NCI-H345 (cell line): ENCODE measurements at regions not wholly inside any gene's neighbourhood (a gene's known extent, or its start where the extent isn't known, plus 50 kb on each side); places are given as distances from the start of the nearest gene placed in this dataset.
"Not testable (repeated sequence)": the region's sequence is repeated elsewhere in the genome, so short reads cannot be mapped to it uniquely, and the experiment has no call there.

Experiments
- DNase-seq: peaks from one replicate; lab custom pipeline; 2025; lab: John Stamatoyannopoulos, UW

DNA sequence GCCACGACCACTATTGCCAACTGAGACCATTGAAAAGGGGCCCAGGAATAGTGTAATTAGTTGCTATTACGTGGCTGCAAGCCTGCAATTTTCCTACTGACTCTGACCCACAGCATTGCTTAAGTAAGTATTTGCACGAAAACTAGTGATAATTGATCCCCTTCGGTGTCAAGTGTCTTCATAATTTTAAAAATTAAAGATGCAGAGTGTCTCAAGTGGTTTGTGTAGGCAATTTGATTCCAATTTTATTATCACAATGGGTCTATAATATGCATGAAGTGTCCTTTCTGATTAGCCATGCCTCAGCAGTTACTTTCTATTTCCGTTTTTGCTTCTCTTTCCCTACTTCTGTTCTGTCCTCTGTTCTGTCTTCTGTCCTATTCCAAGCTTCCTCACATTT, 259.2 kb downstream of the C3orf38 start:
- no peak for DNase-seq

- DNase-seq = no peak
These were observed 260.5 kb downstream of the C3orf38 start for GRCh38 chr3:88410259-88410658.

- DNase-seq = no peak
These were observed 262.6 kb downstream of the C3orf38 start for GRCh38 chr3:88412346-88412745.

DNA sequence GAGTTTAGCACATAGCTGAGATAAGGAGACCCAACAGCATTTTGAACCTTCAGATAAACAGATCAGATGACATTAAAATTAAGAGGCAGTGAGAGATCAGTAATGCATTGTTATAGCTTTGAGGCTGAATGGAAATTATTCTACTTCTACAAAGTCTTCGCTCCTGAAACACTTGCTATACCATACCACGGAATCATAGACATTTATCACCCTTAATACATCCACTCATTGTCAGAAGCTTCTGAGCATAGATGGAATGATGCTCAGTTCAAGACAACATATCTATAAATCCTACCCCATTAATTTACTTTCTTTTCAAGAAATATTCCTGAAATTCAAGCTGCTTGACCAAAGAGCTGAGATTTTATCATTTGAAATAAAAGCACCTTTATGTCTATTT, 266.7 kb downstream of the C3orf38 start:
- no peak for DNase-seq

- no peak for DNase-seq
These were observed 268.5 kb downstream of the C3orf38 start for GRCh38 chr3:88418219-88418618.

- no peak for DNase-seq
These were observed 283.8 kb downstream of the C3orf38 start for GRCh38 chr3:88433568-88433967.

DNA sequence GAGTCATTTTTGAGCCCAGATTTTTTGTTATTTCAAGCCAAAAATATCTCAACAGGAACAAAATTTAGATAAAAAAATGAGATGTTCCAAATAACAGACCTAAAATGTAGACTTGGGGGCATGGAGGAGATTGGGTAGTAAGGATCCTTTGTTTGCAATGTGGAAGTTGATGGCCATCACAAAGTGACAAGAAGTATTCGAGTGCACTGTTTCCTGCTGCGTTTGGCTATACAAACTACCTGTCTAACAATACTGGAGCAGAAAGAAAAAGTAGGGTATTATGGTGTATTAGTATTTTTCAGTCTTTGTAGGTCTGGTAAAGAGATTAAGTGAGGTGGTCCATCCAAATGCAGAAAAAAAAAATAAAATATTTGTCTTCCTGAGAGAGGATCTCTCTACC, 284.2 kb downstream of the C3orf38 start:
- DNase-seq = no peak

- DNase-seq = no peak
These were observed 290.9 kb downstream of the C3orf38 start for GRCh38 chr3:88440701-88441100.

DNA sequence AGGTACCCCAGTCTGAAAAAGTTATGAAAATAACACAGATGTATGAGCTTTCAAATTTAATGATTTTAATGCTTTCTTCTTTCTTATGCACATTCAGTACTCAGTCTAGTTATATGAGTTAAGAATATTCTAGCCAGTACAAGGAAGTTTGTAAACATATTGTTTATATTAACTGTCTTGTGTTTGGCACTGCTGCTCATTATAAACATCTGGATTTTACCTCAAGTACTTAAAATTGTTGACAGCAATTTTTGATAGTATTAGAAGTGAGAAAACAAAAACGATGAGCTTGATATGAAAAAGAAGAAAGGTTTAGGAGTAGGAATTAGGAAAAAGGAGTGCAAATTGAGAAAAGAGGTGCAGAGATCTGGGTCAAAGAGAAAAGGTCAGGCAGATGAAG, 293.3 kb downstream of the C3orf38 start:
- DNase-seq = no peak

DNA sequence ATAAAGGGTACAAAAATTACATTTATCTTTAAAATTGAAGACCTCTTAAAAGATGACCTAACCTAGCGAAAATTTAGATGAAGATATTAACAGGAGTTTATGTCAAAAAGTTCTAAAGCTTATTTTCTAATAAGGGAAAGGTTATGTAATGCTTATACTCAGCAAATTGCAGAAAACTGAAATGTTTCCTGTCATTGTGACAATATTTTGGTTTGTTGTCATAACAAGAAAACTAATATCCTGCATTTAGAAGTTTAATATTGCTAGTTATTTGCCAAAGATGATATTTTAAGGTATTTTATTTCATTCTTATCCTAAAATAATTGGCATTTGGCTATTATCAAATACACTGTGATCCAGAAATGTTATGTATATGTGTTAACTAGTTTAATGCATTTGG, 294.5 kb downstream of the C3orf38 start:
- no peak for DNase-seq

DNA sequence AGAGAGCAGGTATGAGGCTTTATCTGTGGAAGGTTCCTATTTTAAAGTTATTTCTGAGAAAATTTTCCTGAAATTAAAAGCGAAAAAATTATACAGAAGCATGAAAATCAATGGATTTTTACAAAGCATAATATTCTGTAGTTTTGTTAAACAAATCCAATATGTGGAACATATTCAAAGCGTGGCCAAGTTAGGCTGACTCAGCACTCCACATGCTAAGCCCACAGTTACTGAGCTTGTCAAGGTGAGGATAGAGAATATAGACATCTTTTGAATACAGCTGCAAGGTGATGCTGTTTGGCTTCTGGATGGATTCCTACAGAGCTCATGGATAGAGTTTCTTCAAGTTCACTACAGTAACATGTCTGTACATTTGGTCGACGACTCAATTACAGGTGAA, 302.5 kb downstream of the C3orf38 start:
- no peak for DNase-seq

- DNase-seq = no peak
These were observed 310.6 kb downstream of the C3orf38 start for GRCh38 chr3:88460369-88460768.

- DNase-seq = no peak
These were observed 312.5 kb downstream of the C3orf38 start for GRCh38 chr3:88462230-88462629.

- DNase-seq = no peak
These were observed 317.4 kb downstream of the C3orf38 start for GRCh38 chr3:88467191-88467590.

DNA sequence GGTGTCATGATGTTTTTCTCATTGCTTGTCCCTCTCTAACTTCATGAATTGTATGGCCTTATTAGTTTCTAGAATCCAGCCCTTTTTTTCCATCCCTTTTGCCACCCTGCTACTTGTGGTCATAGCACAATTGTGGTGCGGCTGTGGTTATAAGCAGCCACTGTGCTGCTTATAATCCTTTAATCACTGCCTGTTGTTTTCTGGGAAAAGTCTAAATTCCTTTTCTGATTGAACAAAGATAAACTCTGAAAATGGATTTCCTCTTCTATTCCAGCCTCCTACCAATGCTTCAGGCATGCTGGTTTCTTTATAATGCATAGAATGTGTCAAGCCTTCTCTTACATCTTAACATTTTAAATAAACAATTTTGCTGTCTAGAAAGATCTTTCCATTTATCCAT, 319.5 kb downstream of the C3orf38 start:
- DNase-seq = no peak

DNA sequence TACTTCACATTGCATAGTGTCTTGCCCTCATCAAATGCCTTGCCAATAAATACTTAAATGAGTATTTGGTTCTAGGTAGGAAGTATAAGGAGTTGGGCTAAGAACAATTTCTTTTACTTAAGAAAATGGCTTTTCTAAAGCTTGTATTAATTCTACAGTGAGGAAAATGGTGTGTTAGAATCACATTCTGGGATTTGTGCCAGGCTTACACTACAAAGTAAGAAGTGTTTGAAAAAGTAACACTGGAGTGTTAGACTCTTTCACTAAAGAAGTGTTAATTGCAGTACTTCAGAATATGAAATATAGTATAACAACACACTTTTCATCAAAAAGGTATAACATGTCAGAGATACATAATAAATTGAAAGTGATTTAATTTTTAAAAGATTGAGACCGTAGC, 328.7 kb downstream of the C3orf38 start:
- DNase-seq = no peak

GRCh38 chr3:88480822-88481221, 331.1 kb downstream of the C3orf38 start:
- no peak for DNase-seq

DNA sequence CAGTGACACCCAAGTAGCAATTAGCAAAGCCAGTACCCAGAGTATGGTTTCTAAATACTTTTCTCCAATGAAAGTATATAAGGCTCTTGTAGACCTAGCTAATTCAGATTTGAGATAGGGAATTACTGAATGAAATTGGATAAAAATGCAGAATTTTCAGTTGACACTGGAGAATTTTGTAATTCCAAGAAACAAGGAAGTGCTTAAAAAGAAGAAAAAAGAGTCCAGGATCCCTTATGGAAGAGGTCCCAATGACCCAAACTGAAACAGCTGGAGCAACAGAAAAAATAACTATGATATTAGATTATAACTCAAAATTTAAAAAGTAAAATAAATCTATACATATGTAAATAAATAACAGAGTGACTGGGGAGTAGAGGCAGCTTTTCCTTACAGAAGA, 335.2 kb downstream of the C3orf38 start:
- DNase-seq = no peak

- DNase-seq = not testable (repeated sequence)
These were observed 359.1 kb downstream of the C3orf38 start for GRCh38 chr3:88508818-88509217.

GRCh38 chr3:88509582-88509981, 359.8 kb downstream of the C3orf38 start:
- no peak for DNase-seq

GRCh38 chr3:88528494-88528893, 378.7 kb downstream of the C3orf38 start:
- no peak for DNase-seq

GRCh38 chr3:88534534-88534933, 384.8 kb downstream of the C3orf38 start:
- no peak for DNase-seq

GRCh38 chr3:88535563-88535962, 385.8 kb downstream of the C3orf38 start:
- DNase-seq = no peak

DNA sequence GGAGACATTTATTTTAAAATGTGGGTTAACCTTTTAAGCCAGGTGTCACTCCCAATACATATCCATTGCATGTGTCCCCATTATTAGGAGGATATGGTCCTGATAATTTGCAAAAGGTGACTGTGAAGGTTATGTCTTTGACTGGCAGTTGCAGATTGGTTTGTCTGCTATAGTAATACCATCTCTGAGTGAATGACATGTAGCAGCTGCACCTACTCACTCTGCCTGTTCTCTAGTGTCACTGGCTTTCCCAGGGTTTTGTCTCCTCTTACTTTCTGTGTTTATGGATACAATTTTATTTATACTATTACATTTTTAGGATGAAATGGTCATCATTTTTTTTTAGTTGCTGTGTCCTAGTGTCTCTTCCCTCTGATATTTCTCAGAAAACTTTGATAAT, 393.2 kb downstream of the C3orf38 start:
- DNase-seq = no peak

- no peak for DNase-seq
These were observed 422.7 kb downstream of the C3orf38 start for GRCh38 chr3:88572450-88572849.
